HG03159 (cell line): ENCODE measurements at regions not wholly inside any gene's neighbourhood (a gene's known extent, or its start where the extent isn't known, plus 50 kb on each side); places are given as distances from the start of the nearest gene placed in this dataset.
A peak's percentile ranks its signal among the peaks of the same experiment; 100 is the strongest.

Experiments used
- ATAC-seq: cut with Tn5 transposase; IDR thresholded peaks from one replicate; pipeline ENCODE4 v1.9.1; 2021; ENCODE audit warnings: mild to moderate bottlenecking, moderate library complexity; ENCODE audit not compliant: unreplicated experiment

DNA sequence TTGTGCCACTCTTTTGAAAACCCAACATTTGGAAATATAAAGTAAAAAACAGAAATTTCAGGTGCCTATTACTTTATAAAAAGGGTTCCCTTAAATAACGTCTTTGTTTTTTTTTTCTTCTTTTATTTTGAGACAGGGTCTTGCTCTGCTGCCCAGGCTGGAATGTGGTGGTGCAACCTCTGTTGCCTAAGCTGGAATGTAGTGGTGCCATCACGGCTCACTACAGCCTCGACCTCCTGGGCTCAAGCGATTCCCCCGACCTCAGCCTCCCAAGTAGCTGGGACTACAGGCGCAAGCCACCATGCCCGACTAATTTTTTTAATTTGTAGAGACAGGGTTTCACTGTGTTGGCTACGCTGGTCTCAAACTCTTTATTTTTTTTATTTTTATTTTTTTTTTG, 110.2 kb upstream of the HNRNPU start:
- ATAC-seq, result no peak

DNA sequence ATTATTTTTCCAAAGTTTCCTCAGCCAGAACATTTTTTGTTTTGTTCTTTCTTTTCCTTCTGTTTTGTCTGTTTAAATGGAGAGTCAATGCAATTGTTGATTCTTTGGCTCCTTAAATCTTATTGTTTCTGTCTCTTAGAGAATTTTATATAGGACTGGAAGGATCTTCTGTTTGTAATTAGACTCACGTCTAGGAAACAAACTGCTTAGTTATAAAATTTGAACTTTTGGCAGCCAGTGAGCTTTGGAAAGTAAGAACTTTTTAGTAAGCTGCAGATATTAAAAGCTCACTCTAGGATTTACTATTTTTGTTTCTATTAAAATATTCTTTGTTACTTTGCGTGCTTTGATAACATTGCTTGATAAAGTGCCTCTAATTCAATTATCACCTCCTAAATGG, 109.8 kb upstream of the HNRNPU start:
- ATAC-seq, result no peak

DNA sequence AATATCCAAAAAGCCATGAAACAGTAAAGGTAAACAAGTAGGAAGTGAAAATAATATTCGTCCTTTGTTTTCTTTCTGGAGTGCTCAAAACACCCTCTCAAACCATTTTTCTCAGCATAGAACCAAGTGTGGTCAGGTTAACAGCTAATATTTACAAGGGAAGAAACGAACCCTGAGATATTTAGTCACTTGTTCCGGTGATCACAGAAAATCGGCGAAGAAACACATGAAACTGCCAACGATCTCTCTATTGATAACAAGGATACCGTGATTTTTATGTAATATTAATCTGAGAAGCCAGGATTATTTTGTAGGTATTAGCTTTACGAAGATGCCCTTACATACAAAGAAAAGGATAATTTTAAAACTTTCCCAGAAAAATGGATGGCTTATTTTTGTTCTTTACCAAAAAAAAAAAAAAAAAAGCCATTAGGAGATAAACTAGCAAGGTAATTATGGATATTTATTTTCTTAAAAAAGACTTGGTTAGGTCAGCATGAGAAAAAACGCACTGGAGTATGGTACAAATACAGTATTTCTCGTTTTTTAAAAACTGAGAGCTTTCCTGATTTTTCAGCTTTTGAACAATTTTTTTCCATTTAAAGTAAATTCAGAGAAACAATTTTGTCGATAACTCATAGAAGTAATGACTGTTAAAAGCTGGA, 107.3 kb upstream of the HNRNPU start:
- ATAC-seq, result no peak

DNA sequence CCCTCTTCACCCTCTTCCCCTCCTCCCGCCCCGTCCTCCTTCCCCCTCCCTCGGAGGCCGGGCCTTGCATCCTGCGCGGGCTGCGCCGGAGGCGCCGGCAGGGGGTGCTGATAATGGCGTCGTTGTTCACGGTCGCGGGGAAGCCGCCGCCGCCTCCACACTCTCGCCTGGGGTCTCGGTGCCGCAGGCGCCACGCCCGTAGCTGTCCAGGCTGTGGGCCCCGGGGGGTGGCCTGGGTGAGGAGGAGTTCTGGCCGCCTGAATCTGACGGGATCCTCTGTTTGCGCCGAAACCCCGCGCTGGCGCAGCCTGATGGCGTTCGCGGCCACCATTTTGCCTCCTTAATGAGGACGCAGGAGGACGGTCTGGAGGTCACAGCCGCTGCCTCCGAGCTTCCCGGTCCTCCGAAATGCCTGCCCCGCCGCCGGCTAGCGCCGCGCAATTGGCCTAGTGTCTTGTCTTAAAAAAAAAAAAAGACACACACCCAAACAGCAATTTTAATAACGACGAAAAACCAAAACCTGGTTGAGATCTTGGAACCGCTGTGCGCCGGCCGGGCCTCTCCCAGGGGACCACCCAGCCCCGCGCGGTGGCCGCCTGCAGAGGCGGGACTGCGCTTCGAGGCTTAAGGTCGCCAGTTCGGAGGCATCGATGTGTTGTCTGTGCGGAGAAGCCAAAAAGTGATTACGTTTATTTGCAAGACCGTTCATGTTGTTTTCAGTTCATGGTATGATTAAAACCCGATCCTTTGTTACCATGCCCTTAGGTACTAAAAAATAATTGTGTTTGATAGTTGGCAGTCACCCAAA, 106.6 kb upstream of the HNRNPU start:
- ATAC-seq, result peak; percentile 64

DNA sequence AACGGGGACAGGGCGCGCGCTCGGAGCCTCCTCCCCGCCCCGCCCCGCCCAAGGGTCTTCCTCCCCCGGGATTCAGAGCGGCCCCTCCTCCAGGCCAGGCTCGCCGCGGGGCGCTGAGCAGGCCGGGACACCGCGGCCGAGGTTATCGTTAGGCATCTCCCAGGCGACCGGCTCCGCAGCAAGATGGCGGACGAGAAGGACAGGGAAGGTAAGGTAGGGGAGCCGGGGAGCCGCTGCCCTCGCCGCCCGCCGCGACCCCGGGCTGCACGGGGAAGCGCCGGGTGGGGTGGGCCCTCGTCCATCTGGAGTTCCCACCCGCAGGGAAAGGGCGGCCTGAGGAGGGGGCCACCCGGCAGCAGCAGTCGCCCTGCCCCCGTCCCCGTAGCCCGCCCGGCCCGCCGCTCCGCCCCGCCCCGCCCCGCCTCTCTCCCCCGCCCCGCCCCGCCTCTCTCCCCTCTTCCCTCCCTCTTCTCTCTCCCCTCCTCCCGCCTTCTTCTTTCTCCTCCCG, 105.9 kb upstream of the HNRNPU start:
- ATAC-seq, result peak; percentile 58

DNA sequence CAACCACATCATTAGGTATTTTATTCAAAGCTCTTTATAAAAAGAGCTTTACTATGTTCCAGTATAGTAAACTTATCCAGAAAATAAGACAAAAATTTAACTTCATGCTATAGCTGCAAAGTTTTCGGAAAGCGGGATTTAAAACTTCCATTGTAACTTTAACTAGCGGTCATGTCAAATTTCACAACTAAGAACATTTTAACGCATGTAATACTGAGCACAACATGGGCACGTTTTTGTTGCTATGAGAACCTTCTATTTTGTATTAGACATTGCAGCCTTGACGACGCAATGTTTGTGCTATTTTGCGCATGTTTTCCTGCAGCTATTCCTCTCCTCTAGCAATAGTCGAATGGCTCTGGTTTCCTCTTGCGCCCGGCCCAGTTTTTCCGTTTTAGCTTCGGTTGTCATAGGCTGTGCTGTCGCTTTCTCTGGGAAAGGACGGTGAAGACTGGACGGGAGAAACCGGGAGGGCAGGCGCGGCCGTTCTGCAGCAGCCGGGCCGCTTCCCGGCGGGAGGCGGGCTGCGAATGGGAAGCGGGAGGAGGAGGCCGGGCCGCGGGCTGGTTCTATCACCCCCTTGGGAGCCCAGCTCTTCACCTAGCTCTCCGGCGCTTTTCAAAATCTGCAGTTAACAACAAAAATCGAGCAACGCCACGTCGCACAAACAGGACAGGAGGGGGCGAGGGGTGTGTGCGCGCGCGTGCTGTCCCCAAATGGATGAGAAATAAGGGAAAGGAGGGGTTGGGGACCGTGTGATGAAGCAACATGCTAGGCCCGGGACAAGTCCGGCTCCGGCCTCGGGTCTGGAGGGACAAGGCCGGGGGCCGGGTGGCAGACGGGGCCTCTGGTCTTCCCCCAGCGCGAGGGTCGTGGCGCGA, 105.3 kb upstream of the HNRNPU start:
- peak; percentile 38 for ATAC-seq

DNA sequence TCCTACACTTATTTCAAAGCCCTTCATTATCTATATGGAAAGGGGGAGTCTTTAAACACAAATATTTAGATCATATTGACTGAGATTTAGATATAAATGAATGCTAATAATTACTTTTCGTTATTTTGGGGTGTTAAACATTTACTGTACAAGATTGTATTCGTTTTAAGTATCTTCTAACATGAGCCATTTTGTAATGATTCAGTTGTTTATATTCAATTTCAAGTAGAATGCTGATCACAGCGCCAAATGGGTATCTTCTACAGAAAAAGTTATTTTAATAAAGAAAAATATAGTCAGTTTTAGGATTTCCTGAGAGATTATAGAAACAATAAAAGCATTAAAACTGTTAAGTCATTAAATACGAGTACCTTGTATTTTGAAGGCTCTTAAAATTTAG, 104.5 kb upstream of the HNRNPU start:
- no peak for ATAC-seq

DNA sequence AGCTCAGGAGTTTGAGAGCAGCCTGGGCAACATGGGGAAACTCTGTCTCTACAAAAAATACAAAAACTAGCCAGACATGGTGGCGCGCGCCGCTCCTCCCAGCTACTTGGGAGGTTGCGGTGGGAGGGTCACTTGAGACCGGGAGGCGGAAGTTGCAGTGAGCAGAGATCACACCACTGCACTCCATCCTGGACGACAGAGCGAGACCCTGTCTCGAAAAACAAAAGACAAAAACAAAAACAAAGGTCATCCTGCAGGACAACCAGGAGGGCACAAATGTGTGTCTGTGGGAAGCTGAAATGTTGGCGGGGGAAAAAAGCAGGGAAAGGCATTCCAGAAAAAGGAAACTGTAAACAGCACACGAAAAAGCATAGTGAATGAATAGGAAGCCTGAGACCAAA, 104.1 kb upstream of the HNRNPU start:
- no peak for ATAC-seq

DNA sequence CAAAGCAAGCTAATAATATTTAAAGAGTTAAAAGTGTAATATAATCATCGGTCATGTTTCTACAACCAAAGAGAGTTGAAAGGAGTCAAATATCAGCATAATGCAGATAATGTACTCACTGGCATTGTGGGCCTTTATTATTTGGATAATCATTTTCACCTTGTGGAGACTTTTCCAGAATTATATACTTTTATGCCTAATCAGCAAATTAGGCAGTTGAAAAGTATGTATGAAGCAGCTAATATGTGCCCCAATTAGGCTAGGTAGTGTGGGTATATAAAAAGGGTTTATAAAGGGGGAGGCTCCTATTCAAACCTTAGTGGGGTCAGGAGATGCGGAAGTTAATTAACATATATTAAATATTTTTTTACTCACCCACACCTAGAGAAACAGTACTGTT, 102.8 kb upstream of the HNRNPU start:
- ATAC-seq, result no peak

DNA sequence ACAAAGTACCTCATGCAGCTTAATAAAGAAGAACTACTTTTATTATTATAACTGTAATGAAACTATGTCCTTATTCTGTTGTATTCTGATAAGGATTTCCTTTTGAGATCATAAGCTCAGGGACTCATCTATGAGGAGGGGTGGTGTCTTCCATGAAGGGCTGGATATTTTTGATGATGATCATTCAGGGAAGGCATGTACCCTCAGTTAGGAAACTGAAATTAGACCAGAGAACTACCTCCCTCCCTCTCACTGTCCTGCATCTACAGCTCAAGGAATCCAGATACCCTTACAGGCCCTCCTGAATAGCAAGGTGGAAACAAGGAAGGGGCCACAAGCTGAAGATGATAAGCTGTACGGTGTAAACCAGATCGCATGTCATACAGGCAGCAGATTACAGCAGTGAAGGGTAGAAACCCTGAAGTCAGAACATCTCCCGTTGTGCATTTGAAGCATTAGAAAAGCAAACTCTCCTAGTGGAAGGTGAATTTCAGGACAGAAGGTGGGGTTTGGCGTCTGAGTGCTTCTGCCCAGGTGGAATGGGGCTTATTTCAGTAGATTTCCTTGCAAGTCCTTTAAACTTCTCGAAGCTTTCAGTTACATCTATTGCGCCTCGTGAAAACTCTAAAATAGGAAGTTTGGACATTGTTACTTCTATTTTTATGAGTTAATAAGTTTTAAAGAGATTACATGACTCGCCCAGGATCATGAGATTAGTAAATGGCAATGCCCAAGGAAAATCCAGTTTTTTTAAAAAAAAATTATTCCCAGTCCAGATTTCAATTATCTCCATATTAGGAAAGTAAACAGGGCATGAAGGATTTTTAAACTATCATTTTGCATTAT, 101.1 kb upstream of the HNRNPU start:
- no peak for ATAC-seq

DNA sequence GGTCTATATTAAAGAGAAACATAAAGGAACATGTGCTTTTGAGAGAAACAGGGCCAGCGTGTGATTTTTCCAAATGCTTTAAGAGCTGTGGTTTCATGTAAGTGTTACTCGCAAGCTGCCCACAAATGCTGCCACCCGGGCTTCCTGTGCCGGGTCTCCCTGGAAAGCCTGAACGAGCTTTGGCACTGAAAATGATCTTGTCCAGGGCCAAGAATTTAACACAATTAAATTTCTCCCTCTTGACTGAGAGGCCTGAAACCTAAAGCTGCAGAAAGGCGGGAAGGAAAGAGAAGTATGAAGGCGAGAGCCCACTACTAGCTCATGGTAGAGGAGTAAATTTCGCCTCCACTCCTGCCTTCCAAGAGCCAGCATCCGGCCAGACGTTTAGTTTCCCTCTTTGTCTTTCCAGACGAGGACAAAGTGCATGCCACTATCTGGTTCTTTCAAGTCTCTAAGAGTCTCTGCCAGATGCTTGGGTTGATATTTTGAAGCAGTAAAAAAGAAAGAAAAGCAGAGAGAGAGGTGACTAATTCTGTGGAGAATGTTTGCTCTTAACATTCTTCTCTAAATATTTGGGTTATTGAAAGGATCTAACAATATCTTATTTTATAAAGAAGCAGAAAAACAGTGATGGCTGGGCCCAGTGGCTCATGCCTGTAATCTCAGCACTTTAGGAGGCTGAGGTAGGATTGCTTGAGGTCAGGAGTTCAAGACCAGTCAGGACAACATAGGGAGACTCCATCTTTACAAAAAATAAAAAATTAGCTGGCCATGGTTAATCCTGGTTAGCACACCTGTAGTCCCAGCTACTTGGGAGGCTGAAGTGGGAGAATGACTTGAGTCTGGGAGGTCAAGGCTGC, 100.0 kb upstream of the HNRNPU start:
- no peak for ATAC-seq

DNA sequence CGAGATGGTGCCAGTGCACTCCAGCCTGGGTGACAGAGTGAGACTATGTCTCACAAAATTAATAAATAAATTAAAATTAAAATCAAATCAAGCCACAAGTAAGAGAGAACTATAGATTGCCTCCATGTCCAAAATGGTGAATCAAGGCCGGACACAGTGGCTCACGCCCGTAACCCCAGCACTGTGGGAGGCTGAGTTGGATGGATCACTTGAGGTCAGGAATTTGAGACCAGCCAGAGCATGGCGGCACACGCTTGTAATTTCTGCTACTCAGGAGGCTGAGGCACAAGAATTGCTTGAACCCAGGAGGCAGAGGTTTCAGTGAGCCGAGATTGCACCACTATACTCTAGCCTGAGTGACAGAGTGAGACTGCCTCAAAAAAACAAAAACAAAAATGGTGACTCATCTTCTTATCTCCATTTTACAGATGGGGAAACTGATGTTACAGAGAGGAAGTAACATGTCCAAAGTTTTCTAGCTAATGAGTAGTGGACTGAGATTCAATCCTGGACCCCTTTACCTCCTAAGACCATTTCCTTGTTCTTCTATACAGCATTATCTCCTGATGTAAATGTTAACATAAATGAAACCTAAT, 99.0 kb upstream of the HNRNPU start:
- no peak for ATAC-seq

DNA sequence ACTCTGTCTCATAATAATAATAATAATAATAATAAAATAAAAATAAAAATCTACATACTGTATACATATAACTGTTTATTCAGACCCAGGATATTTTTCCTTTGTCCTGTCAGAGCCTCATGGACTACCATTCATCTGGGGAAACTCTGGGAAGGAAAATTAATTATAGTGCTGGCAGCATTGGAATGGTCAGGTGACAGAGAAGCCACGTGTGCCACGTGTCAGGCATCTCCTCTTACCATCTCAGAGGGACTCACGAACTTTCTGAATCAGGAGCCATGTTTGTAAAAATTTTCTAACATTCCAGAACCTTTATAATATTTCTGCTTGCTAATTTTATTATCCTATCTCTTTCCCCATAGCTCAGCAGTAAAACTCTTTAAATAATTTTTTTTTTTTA, 97.8 kb upstream of the HNRNPU start:
- ATAC-seq, result no peak

DNA sequence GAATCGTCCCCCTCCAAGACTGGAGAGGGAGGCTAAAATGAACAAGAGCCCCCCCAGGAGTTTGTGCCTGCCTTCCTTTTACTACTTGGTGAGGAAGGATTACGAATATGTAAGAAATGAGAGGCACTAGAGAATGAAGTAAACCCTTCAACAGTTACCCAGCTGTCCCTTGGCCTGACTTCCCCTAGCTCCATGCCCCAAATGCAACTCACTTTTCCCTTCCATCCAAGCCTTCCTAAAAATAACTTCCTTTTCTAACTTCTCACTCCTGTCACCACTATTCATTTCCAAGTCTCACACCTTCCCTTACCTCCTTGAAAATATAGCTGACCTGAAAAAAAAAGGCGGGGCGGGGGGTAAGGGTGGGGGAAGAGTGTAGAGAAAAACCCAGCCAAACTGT, 96.6 kb upstream of the HNRNPU start:
- ATAC-seq, result no peak

DNA sequence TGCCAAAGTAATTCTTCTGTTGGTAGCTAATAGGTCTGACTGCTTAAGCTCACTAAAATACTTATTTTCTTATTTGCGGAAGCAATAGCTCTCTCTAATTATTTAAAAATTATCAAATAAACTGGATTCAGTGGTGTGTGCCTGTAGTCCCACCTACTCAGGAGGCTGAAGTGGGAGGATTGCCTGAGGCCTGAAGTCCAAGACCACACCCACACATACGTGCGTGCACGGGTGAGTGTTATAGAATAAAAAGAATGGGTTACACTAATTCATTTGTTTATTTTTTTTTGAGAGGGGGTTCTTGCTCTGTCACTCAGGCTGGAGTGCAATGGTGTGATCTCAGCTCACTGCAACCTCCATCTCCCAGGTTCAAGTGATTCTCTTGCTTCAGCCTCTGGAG, 94.2 kb upstream of the HNRNPU start:
- ATAC-seq, result no peak

DNA sequence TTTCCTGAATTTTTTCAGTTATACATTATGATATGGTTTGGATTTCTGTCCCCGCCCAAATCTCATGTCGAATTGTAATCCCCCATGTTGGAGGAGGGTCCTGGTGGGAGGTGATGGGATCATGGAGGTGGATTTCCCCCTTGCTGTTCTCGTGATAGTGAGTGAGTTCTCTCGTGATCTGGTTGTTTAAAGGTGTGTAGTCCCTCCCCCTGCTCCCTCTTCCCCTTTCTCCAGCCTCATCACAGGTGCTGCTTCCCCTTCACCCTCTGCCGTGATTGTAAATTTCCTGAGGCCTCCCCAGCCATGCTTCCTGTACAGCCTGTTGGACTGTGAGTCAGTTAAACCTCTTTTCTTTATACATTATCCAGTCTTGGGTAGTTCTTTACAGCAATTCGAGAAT, 93.2 kb upstream of the HNRNPU start:
- no peak for ATAC-seq

DNA sequence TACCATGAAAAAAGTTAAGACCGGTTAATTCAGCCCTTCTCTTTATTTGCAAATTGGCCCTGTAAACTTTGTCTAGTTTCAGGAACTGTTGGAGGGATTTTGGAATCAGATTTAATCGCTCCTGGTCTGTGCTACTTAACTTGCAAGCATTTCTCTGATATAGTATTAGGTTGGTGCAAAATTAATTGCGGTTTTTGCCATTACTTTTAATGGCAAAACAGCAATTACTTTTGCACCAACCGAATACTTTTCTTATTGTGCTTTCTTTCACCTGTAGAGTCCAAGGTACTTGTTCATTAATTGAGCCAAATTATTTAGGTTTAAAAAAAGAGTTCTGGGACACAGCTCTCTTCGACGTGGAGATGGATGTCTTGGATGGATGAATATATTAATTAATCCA, 92.8 kb upstream of the HNRNPU start:
- ATAC-seq, result no peak

DNA sequence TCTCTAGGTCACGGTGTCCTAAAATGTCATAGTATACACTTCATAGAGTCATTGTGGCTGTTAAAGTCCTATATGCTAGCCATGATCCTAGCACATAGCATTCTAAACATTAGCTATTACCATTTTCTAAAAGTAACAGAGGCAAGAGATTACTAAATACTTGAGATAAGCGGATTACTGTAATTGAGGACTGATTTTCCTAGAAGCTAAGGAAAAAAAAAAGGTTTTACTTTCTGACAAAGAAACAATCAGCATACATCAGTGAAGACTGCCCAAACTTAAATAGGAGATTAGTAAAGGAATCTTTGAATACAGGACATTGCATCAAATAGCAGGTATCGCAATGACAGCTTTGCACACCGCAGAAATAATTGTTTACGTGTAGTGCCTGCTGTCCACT, 91.3 kb upstream of the HNRNPU start:
- ATAC-seq, result no peak

DNA sequence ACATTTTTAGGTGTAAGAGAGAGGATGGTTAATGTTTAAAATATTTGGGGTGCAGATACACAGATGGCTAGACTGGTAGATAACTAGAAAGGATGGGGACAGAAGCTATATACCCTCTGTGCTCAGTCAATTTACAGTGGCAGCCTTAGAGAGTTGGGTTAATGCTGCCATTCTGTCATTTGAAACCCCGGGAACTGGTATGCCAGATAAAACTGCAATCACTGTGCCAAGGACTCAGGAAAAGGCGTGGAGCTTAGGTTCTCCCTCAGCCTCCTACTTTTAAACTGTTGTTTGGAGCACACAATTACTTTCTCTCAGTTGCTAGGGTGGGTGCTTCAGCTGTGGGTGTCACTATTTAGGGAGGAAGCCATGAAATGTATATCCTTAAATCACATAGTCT, 90.0 kb upstream of the HNRNPU start:
- no peak for ATAC-seq
